GM19035 (cell line): ENCODE measurements at regions not wholly inside any gene's neighbourhood (a gene's known extent, or its start where the extent isn't known, plus 50 kb on each side); places are given as distances from the start of the nearest gene placed in this dataset.

Source experiments
- ATAC-seq: cut with Tn5 transposase; IDR thresholded peaks from one replicate; pipeline ENCODE4 v1.9.1; 2021; ENCODE audit not compliant: unreplicated experiment

DNA sequence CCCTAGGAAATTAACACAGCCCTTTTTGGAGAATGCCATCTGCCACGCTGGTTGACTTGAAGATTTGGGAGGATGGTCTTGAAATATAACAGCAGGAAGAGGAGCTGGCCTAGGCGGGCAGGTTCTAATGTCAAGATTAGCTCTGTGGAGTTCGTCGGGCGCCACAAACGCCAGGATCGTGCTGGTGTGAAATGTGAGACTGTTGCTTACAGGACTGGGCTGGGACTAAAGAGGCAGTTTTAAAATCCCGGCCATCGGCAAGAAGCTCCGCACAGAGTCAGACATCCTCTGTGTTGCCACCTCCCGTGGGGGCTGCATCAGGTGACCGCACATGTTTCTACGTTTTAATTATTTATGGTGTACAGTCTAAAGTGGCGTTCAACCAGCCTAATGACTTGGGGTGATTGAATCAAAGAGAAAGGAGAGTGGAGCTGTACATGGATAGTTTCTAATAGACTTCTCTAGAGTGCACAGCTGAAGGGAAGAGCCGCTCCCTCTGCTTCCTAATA, 99.4 kb upstream of the BCL11A start:
- ATAC-seq = no peak

DNA sequence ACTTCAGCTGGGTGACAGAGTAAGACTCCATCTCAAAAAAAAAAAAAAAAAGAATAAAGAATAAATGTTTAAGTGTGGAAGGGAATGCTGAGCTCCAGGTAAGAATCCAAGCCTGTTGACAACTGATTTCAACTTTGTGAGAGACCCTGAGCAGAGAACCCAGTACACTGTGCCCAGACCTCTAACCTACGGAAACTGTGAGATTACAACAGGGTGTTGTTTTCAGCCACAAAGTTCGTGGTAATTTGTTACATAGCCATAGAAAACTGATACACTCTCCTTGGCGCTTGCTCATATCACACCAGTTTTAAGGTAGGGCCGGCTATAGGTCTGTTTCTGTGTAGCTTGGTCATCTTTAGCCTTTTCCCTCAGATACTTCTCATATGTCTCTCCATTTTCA, 98.4 kb upstream of the PAPOLG start:
- no peak for ATAC-seq

DNA sequence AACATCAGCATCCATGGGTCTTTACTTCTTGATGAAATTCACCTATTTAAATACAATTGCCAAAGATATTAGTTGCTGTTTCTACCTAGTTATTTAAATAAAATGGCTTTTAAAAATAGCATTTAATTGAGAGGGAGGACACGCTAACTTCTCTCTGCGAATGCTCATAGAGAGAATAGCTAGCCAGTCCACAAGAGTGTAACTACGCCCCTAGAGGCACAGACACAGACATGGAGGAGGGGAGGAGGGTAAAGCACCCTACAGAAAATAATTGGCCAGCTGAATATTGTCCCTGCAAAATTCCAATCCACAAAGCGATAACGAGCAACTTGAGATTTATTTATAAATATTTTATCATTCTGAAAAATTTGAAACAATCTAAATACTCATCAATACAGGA, 97.0 kb upstream of the PAPOLG start:
- no peak for ATAC-seq

DNA sequence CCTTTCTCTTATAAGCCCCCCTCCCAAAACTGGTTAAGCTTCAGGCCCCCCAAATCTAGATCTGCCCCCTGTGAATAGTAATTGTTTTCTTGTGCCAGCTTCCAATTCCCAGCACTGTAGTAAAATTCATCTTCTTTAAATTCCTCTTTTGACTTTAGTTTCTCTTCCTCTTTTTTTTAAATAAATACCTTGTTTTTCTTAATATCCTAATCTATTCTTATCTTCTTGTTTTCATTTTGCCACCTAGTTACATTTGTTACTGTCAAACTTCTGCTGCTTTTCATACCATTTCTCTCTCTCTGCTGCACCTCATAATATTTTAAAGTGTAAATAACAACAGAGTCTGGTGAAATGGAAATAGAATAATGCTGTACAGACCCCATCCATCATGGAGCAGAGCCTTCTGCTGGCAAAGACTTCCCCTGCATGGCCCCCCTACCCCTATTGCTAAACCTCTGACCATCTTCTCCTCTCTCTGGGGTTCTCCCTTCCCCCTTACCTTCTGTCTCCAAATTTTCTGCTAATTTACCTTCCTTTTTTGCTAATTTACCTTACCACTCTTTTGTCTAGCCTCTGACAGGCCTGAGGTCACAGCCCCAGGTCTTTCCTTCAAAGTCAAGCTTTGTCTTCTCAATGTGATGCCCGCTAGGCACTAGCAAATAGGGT, 94.9 kb upstream of the PAPOLG start:
- no peak for ATAC-seq

DNA sequence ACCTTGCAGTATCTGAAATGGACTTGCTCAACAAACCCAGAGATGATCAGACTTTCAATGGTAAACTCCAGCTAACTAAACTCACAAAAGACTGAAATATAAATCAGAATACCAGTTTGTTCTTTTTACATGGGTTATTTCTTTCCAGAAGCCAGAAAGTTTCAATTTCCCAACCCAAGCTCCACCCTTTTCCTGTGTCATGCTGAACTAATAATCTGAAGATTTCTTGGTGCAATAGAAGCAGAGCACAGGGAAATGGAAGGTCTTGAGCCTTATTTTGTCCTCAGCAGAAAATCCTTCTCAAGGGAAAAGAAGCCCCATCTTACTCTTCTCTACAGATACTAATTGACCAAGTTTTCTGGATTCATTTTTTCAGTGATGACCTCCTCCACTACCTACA, 93.3 kb upstream of the PAPOLG start:
- ATAC-seq = no peak

DNA sequence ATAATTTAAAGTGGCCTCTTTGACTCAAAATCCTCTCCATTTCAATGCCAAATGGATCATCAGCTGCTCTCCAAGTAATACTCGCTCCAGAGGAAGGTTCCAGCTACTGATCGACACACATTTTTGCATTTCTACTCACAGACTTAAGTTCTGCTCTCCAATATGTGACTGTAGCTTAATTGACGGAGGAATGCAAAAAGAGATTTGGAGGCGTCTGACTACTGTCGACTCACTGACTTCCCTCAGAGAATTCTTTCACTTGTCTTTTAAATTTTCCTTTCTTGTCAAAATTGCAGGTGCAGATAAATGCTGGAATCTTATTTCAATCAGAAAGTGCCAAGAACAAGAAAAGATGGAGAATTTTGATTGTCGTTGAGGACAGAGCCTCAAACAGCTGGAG, 84.1 kb upstream of the PAPOLG start:
- no peak for ATAC-seq

DNA sequence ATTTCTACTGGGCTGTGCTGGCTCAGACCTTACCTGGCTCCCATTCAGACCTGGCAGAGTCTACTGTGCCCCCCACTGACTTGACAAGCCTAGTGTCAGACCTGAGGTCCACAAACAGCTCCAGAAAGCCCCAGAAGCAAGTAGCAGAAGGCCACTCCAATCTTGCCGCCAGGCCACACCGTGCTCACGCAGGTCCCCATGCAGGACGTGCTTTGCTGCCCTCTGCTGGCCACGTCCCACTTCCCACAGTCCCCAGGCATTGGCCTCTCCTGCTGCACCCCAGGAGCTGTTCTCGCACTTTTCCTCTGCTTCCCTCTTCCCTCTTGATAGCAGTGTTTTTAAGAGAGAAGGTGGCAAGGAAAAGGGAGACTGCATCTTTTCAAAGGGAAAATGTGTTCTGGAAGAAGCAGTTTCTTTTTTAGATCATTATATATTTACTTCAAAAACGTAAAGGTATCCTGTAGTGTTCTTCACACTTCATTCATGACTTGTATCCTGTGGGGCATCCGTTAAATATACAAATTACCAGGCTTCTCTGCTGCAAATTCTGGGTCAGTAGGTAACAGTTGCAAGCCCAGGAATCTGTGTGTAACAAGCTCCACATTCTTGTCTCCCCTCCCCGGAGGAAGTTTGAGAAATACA, 81.4 kb upstream of the PAPOLG start:
- ATAC-seq = peak; percentile 100

DNA sequence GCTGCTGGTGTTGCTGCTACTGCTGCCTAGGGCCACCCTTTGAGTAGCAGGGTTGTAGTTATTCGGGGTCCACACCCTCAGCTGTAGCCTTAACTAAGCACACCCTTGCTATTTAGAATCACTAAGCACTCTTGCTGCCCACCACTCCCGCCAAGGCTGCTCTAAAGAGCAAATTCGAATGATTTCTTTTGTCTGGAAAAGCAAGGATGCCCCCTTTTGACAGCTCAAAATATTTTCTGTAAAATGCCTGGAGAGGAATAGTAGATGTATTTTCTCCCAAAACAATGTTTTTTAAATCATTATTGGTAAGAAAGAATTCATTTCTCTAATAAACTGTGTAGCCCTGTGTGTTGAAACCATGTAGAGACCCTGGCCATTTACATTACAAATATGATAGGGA, 80.8 kb upstream of the PAPOLG start:
- ATAC-seq = no peak

DNA sequence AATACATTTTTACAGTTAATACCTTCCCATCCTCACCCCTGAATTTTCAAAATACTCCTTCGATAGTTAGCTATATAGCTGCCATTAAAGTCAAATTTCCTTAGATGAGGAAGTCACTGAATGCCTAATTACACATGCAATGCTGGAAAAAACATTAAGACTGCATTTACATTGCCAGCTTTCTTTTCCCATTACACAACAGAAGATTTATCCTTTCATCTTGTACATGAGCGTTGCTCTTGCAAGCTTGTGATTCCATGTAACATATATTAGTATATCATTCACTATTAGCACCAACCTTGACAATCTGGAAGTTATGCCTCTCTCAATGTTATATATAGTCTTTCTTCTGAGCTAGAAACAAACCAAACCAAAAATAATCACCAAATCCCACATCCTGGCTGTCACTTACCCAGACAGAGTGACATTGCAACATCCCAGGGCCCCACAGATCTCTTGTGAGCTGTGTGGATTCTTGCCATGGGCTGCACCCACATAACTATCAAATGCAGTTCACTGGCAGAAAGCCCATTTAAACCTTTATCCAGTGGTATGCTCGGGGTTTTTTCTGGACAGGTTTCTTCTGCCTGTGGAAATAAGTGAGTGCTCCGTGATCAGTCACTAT, 79.2 kb upstream of the PAPOLG start:
- no peak for ATAC-seq

DNA sequence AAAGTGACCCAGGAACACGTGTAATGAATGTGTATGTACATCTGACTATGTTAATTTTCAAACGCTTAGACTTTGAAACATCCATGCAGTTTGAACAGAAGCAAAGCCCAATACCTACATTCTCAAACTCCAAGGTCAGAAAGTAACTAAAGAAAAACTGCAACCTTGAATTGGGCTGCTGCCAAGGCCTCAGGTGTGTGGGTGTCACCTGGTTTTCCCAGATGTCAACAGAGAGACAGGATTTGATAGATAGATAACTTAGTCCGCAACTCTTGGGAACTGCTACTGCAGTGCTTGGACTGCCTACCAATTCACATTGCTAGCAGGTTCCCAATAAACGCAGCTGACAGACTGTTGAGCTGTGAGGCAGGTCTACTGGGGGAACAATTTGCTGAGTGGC, 78.7 kb upstream of the PAPOLG start:
- ATAC-seq = no peak

DNA sequence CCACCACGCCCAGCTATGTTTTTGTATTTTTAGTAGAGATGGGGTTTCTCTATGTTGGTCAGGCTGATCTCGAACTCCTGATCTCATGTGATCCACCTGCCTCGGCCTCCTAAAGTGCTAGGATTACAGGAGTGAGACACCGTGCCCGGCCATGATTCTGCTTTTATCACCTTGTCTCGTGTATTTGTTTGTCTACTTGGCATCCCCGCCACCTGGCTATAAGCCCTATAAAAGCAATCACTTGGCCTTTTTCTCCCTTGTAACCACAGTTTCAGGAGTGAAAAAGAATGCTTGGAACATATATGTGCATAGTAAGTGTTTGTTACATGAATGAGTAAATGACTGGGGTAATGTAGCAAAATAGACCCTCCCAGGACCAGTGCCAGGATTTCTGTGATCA, 77.5 kb upstream of the PAPOLG start:
- no peak for ATAC-seq

DNA sequence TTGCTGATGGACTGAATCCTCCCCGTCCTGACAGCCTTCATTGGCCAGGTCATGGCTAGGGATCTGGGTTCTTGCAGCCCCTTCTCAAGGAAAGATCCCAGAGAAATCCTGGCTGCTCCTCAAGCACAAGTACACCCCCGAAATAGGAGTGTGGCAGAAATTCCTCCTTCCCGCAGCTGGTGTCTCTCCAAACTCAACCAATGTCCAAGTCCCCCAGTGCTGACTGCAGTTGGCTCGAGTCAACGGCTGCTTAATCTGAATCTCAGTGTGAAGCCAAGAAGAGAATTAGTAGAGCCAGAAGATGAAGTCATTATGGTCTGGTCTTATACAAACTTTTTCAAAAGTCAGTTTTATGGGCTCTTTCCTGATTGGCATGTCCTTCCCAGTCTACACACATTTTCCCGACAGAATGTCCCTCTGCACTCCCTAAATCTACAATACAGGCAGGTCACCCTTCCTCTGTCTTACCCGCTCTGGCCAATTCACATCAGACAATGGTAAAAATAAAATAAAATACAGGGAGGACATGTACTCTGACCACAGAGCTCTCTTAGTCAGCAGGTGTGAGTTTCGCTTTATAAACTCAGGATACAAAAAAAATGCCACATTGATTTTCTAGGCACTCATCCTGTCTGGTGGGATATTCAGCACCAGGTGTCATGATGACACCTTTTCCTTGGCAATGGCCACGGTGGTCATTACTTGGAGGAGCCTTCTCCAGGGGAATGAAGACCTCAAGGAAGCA, 76.9 kb upstream of the PAPOLG start:
- ATAC-seq = no peak

DNA sequence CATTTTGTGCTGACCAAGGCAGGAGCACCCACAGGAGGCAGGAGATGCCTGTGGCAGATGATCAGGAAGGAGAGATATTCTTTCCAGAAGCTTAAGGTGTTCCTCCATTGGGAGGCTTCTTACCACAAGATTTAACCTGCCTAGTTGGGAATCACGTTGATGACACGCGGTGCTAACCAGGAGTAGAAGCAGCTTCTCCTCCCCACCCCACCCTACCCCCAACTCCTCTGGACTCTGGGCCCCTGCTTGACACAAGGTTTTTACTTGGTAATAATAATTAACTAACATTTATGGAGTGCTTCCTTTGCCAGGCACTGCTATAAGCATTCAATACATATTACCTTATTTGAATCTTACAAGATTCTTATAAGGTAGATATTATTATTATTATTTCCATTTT, 62.5 kb upstream of the PAPOLG start:
- no peak for ATAC-seq

DNA sequence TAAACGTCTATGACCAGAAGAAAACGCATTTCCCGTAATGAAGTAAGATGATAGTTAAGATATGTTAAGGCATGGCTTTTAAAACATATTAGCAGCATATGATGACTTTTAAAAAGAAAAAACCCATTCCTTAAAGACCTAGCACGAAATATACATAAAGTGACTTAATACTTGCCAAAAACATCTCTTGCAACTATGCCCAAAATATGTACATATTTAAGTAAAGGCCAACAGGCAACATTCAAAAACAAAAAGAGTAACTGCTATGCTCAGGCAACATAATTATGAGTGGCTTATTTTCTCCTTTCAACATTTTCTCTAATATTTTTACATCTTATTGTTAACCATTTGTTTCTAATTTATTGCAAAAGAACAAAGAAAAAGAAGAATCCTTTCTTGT, 60.3 kb upstream of the PAPOLG start:
- no peak for ATAC-seq

DNA sequence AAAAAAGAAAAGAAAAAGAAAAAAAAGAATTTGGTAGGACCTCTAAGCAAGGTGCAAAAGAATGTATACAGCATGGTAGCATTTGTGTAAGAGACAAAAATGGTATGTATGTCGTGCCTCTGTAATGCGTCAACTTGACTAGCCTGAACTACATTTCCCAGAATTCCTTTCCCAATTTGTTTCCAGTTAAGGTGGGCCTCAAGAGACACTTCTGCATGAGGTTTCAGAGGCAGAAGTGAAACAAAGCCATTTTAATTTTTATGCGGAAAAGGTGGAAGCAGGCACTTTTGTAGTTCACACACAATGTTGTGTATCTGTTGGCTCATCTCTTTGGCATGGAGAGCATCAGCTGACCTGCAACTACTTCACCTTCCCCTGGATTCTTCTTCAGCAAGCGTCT, 56.5 kb upstream of the PAPOLG start:
- no peak for ATAC-seq

DNA sequence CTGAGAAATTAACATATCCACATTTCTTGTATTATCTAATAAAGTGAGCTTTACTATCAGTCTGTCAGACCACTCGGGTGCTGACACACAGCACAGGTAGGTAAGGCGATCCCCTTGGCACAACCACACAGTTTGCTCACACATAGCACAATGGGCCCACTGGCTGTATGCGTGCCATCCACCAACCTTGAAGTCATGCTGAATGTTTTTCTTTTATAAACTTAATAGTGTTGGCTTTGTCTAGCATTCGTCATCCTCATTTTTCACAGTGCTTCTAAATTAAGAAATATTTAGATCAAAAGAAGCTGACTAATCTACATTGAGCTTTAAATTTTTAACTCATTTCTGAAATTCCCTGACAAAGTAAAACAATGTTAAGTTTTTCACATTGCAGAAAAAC, 50.0 kb upstream of the PAPOLG start:
- no peak for ATAC-seq
